MCF 10A (cell line): ENCODE measurements at regions not wholly inside any gene's neighbourhood (a gene's known extent, or its start where the extent isn't known, plus 50 kb on each side); places are given as distances from the start of the nearest gene placed in this dataset.

ENCODE experiments used
- BruUV-seq: library from RNA; stranded (reverse); fragments of 400-500 nt; replicated peaks from 2 replicates; lab custom pipeline; 2021; lab: Mats Ljungman, UMichigan
- CTCF ChIA-PET: fragments of 300-600 bp; sonication (Branson Sonifier 250); formaldehyde crosslinking; extraction: SDS; loops from one replicate; lab custom pipeline; 2021; ENCODE audit warnings: antibody characterized with exemption, inconsistent platforms; lab: Yijun Ruan, JAX
- POLR2A ChIA-PET: fragments of 300-600, 350-650 bp; sonication (Branson Sonifier 250); formaldehyde crosslinking; extraction: SDS; loops from one replicate; lab custom pipeline; 2020; ENCODE audit warnings: antibody characterized with exemption, inconsistent platforms; lab: Yijun Ruan, JAX
- DNase-seq: peaks from one replicate; pipeline ENCODE4 v3.0.0-alpha.2; 2018; ENCODE audit not compliant: unreplicated experiment
- H3K27ac Mint-ChIP-seq: one replicate; pipeline ENCODE4 v1.8.0; 2022; ENCODE audit warnings: mild to moderate bottlenecking, low read depth, mixed read lengths; ENCODE audit not compliant: unreplicated experiment
- H3K27me3 Mint-ChIP-seq: one replicate; pipeline ENCODE4 v1.8.0; 2022; ENCODE audit warnings: mixed read lengths; ENCODE audit not compliant: insufficient read depth, unreplicated experiment
- H3K36me3 Mint-ChIP-seq: one replicate; pipeline ENCODE4 v1.8.0; 2022; ENCODE audit warnings: mild to moderate bottlenecking, moderate library complexity, mixed read lengths; ENCODE audit not compliant: insufficient read depth, unreplicated experiment
- H3K4me1 Mint-ChIP-seq: one replicate; pipeline ENCODE4 v1.8.0; 2022; ENCODE audit warnings: mixed read lengths; ENCODE audit not compliant: insufficient read depth, unreplicated experiment
- H3K4me3 Mint-ChIP-seq: one replicate; pipeline ENCODE4 v1.8.0; 2022; ENCODE audit warnings: mild to moderate bottlenecking, moderate library complexity, mixed read lengths; ENCODE audit not compliant: unreplicated experiment
- H3K9me3 Mint-ChIP-seq: one replicate; pipeline ENCODE4 v1.8.0; 2022; ENCODE audit warnings: mixed read lengths; ENCODE audit not compliant: unreplicated experiment
- intact Hi-C: fragments of 100-400 bp; cut with micrococcal nuclease; formaldehyde crosslinking; loops from 2 replicates; pipeline ENCODE4 v1.14.1; 2022
- TF ChIP-seq, protein P1 (sequence below): fragments of 200-600 bp; IDR thresholded peaks from one replicate; pipeline ENCODE4 v1.8.0; 2022; ENCODE audit warnings: antibody characterized with exemption, mild to moderate bottlenecking; ENCODE audit not compliant: unreplicated experiment

DNA sequence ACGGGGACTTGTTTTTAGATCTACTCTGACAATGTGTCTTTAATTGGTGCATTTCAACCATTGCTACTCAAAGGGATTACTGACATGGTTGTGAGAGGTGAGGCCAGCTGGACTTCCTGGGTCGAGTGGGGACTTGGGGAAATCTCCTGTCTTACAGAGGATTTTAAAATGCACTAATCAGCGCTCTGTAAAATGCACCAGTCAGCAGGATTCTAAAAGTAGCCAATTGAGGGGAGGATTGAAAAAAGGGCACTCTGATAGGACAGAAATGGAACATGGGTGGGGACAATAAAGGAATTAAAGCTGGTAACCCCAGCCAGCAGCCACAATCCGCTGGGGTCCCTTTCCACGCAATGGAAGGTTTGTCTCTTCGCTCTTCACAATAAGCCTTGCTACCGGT, 122.5 kb upstream of the SNRPN start:
- Mint-ChIP-seq H3K27ac (no peak overlapping the region), H3K27me3 (no peaks in the 10 kb centered on the region), H3K36me3 (peaks cover 13% of the 10 kb centered on the region), H3K9me3 (peaks cover 26% of the 10 kb centered on the region), H3K4me1 (peaks cover 4% of the 10 kb centered on the region), H3K4me3 (no peak overlapping the region)
- CTCF ChIA-PET = no interaction called here
- POLR2A ChIA-PET = no interaction called here
- intact Hi-C loops = no loop called here
- TF ChIP-seq, protein P1, sequence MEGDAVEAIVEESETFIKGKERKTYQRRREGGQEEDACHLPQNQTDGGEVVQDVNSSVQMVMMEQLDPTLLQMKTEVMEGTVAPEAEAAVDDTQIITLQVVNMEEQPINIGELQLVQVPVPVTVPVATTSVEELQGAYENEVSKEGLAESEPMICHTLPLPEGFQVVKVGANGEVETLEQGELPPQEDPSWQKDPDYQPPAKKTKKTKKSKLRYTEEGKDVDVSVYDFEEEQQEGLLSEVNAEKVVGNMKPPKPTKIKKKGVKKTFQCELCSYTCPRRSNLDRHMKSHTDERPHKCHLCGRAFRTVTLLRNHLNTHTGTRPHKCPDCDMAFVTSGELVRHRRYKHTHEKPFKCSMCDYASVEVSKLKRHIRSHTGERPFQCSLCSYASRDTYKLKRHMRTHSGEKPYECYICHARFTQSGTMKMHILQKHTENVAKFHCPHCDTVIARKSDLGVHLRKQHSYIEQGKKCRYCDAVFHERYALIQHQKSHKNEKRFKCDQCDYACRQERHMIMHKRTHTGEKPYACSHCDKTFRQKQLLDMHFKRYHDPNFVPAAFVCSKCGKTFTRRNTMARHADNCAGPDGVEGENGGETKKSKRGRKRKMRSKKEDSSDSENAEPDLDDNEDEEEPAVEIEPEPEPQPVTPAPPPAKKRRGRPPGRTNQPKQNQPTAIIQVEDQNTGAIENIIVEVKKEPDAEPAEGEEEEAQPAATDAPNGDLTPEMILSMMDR = no peak
- no TSS peak for BruUV-seq
- DNase-seq = no peak

DNA sequence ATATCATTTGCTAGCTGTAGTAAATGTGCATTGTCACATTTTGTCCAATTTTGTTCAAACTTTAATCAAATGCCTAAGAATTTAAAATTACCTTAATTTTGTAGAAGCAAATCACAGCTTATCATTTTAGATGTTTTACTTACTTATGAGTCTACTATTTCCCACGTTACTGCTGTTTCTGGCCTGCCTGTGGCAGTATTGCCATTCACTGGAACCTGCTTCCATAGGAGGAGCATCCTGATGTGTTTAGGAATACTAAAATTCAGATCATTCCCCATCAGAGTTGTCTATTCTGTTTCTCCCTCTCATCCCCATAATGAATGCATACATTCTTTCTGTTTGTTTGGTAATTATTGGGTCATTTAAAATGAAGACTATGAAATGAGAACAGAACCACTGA, 119.5 kb upstream of the SNRPN start:
- Mint-ChIP-seq H3K27ac (no peak overlapping the region), H3K27me3 (no peaks in the 10 kb centered on the region), H3K9me3 (peaks cover 10% of the 10 kb centered on the region), H3K4me1 (no peaks in the 10 kb centered on the region), H3K4me3 (no peak overlapping the region), H3K36me3 (peaks cover 6% of the 10 kb centered on the region)
- no peak for DNase-seq
- CTCF ChIA-PET = interaction anchor here (1.0 kb wide), 1 partner anchor 10 kb away, joined by 5 read pairs; no protein-coding TSS in a partner anchor
- TF ChIP-seq, protein P1 = no peak
- POLR2A ChIA-PET = no interaction called here
- BruUV-seq = no TSS peak
- intact Hi-C loops = no loop called here

DNA sequence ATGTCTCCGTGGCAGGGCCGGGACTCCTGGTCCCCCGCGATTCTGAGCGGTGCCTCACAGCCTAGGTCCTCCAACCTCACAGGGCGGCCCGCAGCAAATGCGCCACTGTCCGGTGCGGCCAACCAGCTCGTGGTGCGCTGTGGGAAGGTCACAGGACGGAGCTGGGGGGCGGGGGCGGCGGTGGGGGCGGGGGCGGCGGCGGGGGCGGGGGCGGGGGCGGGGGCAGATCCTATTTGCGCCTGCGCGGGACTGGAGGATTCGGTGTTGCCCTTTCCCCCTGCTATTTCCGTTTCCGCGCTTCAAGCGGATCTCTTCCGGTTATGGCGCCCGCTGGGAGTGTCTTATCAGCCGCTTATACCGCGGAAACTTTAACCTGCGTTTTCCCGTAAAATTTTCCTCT, 106.7 kb upstream of the SNRPN start:
- TF ChIP-seq, protein P1 = no peak
- no peaks in the 10 kb centered on the region for H3K36me3 Mint-ChIP-seq
- no peak overlapping the region for H3K27ac Mint-ChIP-seq
- no TSS peak for BruUV-seq
- ChIA-PET POLR2A (no interaction called here), CTCF (interaction anchor here (1.3 kb wide), 1 partner anchor 85 kb away, joined by 6 read pairs; no protein-coding TSS in a partner anchor)
- intact Hi-C loops = loop anchor here (10.0 kb wide), 1 partner anchor 1353 kb away; no protein-coding TSS in a partner anchor
- H3K4me1 Mint-ChIP-seq = no peaks in the 10 kb centered on the region
- DNase-seq = no peak
- no peak overlapping the region for H3K4me3 Mint-ChIP-seq
- peaks cover 8% of the 10 kb centered on the region for H3K9me3 Mint-ChIP-seq
- H3K27me3 Mint-ChIP-seq = no peaks in the 10 kb centered on the region

DNA sequence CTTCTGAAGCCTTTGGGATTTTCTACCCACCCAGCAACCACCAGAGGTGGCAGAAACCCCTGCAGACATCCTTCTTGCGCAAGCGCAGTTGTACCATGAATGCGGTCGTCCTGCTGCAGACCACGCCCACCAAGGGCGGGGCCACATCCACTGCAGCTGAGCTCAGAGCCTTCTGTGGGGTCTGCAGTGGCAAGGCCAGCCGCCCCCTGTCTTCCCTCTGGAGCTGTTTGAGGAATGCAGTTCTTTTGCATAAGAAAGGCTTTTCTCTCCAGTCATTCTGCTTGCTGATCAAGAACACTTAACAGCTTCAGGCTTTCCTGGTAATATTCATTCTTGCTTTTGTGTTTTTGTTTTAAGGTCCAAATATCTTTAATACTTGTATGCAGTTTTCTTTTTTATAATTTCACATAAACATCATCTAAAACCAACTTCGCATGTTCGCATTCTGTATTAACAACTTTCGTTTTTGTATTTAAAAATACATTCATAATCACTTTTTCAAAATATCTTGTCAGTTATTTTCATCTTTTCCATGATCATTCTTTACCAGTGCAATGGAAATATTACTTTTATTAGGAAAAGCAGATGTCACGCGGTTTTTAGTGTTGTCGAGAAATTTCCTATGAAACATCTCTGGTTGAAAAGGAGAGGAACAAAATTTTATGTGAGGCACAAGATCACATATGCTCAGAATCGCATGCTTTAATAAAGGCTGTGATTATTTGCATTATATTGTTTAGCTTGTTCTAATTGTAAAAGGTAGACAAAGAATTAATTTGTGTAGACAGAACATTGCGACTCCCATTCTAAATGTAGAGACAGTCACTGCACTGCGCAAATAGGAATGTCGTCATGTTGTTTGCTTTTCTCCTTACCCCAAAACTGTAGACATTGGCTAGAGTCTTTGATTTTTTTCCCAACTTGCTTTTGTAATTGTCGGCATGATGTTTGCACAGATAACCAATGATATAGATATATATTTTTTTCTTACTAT, 98.1 kb upstream of the SNRPN start:
- TF ChIP-seq, protein P1 = no peak
- H3K9me3 Mint-ChIP-seq = no peaks in the 10 kb centered on the region
- no peak overlapping the region for H3K4me3 Mint-ChIP-seq
- POLR2A ChIA-PET = no interaction called here
- no peaks in the 10 kb centered on the region for H3K36me3 Mint-ChIP-seq
- CTCF ChIA-PET = no interaction called here
- DNase-seq = no peak
- intact Hi-C loops = no loop called here
- no peaks in the 10 kb centered on the region for H3K27me3 Mint-ChIP-seq
- no peaks in the 10 kb centered on the region for H3K4me1 Mint-ChIP-seq
- H3K27ac Mint-ChIP-seq = no peak overlapping the region
- no TSS peak for BruUV-seq
